ENCODE measurements at regions not wholly inside any gene's neighbourhood (a gene's known extent, or its start where the extent isn't known, plus 50 kb on each side); places are given as distances from the start of the nearest gene placed in this dataset.
"Not testable (repeated sequence)": the region's sequence is repeated elsewhere in the genome, so short reads cannot be mapped to it uniquely, and the experiment has no call there.

- DNase-seq (ENCODE audit: low read depth): no peak
These were observed 71.8 kb downstream of the LARP7 start for GRCh38 chr4:112708772-112709171.

DNA sequence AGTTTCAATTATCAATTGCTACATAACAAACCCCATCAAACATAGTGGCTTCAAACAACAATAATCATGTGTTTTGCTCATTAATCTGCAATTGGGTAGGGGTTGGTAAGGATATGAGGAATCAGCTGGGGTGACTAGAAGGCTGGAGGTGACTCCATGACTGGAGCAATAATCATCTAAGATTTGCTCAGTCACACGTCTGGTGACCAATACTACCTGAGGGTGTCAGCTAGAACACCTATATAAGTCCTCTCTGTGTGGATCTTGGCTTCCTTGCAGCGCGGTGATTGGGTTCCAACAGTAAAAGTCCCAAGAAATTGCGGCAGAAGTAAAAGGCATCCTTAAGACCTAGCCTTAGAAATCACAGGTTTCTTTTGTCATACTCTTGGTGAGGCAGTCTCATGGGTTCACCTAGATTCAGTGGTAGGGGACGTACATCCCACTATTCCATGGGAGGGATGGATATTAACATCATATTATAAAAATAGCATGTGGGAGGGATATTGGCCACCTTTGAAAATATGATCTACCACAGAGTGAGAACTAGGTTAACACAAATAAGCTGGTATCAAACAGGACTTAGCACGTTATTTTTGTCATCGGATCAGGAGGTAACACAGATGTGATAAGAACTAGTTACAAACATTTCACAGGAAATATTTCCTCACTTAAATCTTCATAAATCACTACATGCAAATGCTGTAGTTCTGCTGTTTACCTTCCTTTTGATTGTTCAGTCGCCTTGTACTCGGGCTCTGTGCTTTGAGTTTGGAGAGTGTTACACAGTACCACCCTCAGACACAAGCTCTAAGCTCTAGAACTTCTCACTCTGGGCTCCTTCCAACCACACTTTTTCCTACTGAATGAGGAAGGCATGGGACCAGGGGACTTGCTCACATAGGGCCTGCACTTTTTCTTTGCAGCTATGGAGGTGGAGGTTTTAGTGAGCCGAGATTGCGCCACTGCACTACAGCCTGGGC, 78.3 kb downstream of the LARP7 start:
- DNase-seq (ENCODE audit: low read depth): no peak

GRCh38 chr4:112717856-112718255, 80.9 kb downstream of the LARP7 start:
- no peak for DNase-seq (ENCODE audit: low read depth)

- no peak for DNase-seq (ENCODE audit: low read depth)
These were observed 84.7 kb downstream of the LARP7 start for GRCh38 chr4:112721627-112722026.

GRCh38 chr4:112726041-112726440, 89.1 kb downstream of the LARP7 start:
- no peak for DNase-seq (ENCODE audit: low read depth)

DNA sequence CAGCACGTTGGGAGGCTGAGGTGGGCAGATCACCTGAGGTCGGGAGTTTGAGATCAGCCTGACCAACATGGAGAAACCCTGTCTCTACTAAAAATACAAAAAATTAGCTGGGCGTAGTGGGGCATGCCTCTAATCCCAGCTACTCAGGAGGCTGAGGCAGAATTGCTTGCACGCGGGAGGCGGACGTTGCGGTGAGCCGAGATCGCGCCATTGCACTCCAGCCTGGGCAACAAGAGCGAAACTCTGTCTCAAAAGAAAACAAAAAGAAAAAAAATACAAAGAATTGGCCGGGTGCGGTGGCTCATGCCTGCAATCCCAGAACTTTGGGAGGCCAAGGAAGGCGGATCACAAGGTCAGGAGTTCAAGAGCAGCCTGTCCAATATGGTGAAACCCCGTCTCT, 90.8 kb downstream of the LARP7 start:
- not testable (repeated sequence) for DNase-seq (ENCODE audit: low read depth)

- DNase-seq (ENCODE audit: low read depth): no peak
These were observed 94.8 kb downstream of the LARP7 start for GRCh38 chr4:112731715-112732114.

DNA sequence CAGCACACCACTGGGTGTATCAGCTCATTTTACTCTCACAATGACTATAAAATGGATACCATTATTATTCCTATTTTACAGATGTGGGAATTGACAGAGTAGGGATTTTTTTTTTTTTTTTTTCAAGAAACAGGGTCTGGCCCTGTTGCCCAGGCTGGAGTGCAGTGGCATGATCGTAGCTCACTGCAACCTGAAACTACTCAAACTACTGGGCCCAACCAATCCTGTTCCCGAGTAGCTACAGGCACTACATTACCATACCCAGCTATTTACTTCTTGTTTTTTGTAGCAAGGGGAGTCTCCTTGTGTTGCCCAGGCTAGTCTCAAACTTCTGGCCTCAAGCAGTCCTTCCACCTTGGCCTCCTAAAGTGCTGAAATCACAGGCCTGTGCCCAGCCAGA, 95.2 kb downstream of the LARP7 start:
- no peak for DNase-seq (ENCODE audit: low read depth)

DNA sequence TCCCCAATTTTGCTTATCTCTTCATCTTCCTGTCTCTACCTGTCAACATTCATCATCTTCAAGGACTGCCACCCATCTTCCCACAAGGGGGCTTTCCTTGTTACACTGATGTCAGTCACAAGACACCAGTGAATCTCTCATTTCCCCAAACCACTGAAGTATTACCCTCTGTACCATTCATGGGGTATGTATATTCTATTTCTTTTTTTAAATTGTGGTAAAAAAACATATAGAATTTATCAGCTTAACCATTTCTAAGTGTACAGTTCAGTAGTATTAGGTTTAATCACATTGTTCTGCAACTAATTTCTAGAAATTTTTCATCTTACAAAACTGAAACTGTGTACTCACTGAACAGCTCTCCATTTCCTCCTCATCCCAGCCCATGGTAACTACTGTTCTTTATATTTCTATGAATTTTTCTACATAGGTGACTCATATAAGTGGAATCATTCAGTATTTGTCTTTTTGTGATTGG, 98.6 kb downstream of the LARP7 start:
- DNase-seq (ENCODE audit: low read depth): no peak

DNA sequence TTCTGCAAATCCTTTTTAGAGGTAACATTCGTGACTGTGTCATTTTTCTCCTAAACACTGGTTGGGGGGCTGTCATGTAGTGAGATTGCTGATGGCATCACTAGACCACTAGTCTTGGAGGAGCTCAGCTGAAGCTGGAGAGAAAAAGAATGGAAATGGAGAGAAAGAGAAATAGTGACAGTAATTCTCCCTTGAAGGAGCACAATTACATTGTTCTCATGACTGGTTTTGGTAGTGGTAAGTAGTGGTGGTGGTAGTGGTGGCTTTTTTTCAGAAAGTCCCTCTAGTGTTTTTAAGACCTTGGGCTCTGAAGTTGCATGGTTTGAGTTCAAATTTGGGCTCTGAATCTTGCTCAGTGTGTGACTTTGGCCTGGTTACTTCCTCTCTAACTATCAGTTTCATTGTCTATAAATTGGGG, 99.8 kb downstream of the LARP7 start:
- DNase-seq (ENCODE audit: low read depth): no peak

DNA sequence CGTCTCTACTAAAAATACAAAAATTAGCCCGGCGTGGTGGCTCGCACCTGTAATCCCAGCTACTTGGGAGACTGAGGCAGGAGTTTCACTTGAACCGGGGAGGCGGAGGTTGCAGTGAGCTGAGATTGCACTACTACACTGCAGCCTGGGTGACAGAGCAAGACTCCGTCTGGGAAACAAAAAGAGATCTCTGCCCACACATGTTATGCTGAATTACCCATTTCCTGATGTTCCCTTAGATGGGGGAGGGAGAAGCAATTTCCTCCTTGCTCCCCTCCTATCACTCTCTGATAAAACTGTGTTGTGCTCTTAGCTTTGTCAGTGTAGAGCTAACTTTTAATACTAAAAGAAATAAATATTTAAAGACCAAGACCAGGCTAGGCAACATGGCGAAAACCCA, 102.5 kb downstream of the LARP7 start:
- no peak for DNase-seq (ENCODE audit: low read depth)

GRCh38 chr4:112747036-112747435, 110.1 kb downstream of the LARP7 start:
- DNase-seq (ENCODE audit: low read depth): no peak

DNA sequence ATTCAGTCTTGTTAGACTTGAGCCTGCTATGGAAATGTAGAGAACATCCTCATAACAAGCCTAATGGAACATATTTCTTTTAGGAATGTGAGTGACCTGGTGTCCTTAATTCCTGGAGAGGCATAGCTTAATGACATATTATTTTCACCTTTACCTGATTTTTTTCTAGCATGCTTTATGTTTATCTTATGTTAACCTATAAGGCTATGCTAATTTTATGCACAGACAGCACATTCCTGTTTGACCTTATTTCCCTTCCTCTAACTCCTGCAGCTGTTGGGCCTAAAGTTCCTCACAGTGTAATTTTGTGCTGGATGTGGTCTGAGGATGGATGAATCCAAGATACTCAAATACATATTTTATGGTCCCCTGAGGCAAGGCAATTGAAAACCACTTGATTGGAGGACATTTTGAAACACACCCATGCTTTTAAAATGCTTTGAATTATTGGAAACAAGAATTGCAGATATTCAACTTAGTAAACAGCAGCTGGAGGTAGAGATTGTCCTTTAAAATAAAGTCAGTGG, 111.5 kb downstream of the LARP7 start:
- no peak for DNase-seq (ENCODE audit: low read depth)

DNA sequence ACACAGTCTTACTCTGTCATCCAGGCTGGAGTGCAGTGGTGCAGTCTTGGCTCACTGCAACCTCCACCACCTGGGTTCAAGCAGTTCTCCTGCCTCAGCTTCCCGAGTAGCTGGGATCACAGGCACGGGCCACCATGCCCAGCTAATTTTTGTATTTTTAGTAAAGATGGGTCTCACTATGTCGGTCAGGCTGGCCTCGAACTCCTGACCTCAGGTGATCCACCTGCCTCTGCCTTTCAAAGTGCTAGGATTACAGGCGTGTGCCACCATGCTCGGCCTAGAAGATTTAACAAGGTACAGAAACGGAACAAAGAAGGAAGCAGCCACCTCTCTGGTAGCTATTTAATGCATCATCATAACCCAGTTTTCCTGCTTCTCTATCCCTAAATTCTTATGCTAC, 113.8 kb downstream of the LARP7 start:
- DNase-seq (ENCODE audit: low read depth): not testable (repeated sequence)

DNA sequence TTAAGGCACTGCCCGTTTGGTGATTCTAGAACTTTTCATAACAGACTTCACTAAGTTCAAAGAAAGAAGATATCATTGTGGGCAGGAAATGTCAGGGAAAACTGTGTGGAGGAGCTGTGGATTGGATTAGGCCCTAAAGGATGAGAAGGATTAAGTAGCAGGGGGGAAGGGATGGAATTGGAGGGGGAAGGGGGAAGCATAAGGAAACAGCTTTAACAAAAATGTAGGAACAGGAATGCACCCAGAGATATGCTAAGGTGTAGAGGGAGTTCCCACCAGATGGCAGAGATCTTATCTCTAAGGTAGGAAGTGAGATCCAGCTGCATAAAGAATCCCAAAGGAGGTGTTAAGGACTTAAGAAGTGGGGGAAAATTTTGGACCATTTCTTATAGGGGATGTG, 114.5 kb downstream of the LARP7 start:
- no peak for DNase-seq (ENCODE audit: low read depth)

DNA sequence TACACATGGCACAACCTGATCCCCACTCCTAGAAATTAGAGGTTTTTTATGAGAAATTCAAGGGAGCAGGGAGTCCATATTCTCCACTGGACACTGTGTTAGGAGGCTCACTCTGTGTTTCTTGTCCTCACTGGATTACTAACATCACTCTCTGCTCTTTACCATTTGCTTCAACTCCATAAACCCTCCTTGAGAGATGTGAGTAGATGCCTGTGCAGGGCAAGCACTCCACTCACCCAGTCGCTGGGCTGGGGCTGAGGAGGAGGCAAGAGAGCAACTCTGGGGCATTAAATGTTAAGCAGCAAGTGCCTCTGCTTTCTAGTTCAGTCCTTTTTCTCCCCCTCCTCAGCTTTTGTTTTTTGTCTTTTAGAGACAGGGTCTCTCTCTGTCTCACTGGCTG, 115.1 kb downstream of the LARP7 start:
- no peak for DNase-seq (ENCODE audit: low read depth)

- no peak for DNase-seq (ENCODE audit: low read depth)
These were observed 115.6 kb downstream of the LARP7 start for GRCh38 chr4:112752510-112752909.

DNA sequence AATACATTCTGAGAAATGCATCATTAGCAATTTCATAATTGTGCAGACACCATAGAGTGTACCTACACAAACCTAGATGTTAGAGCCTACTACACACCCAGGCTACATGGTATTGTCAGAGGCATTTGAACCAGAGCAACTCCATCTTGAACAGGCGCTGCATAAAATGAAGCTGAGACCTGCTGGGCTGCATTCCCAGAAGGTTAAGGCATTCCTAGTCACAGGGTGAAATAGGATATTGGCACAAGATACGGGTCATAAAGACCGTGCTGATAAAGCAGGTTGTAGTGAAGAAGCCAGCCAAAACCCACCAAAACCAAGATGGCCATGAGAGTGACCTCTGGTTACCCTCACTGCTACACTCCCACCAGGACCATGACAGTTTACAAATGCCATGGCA, 116.4 kb downstream of the LARP7 start:
- no peak for DNase-seq (ENCODE audit: low read depth)

GRCh38 chr4:112759313-112759712, 122.4 kb downstream of the LARP7 start:
- no peak for DNase-seq (ENCODE audit: low read depth)

DNA sequence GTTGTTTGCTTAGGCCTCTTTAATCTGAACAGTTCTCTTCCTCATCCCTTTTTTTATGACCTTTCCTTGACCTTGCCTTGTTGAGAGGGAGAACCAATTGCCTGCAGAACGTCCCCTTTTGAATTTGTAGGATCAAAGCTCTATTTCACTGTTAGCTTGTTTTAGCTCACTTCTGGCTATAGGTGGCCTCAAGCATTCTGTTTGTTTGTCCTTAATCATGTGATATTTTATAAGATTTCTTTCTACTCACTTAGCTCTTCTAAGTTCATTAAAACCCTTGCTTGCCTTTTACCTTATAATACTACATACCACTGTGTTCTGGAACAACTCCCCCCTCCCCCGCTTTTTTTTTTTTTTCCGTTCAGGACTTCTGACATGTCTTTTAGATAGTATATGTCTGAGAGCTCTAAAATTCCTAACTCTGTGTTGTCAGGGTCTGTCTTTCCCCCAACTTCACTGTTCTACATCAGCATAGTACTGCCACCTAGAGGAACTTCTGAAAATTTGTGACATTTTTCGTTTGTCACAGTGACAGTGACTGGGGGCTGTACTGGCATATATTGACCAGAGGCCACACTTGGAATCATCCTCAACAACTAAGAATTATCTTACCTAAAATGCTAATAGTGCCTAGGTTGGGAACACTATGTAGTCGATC, 128.5 kb downstream of the LARP7 start:
- DNase-seq (ENCODE audit: low read depth): no peak

- DNase-seq (ENCODE audit: low read depth): no peak
These were observed 129.5 kb downstream of the LARP7 start for GRCh38 chr4:112766422-112766821.

- no peak for DNase-seq (ENCODE audit: low read depth)
These were observed 130.4 kb downstream of the LARP7 start for GRCh38 chr4:112767386-112767785.

DNA sequence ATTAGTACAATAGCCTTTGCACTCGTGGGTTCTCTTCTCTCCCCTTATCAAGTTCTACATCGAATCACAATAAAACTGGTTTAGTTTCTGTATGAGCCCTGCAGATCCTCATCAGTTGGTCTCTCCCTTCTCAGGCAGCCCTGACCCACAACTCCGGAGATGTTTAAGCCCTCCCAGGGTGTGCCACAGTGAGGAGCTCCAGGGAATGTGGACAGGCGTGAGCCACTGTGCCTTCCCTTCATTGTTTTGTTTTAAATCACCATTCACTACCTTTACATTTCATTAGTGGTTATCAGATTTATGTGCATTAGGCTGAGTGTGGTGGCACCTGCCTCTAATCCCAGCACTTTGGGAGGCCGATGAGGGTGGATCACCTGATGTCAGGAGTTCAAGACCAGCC, 133.2 kb downstream of the LARP7 start:
- DNase-seq (ENCODE audit: low read depth): no peak

All from activated T-cell treated with anti-CD3 and anti-CD28 coated beads for 24 hours (primary cell).